HCT116 (cell line): ENCODE measurements at regions not wholly inside any gene's neighbourhood (a gene's known extent, or its start where the extent isn't known, plus 50 kb on each side); places are given as distances from the start of the nearest gene placed in this dataset.

Source experiments
- EZH2 ChIP-seq: fragments of 200-600 bp; sonication (generic); IDR thresholded peaks from 2 replicates; pipeline ENCODE4 v1.6.1; 2017; ENCODE audit warnings: antibody characterized with exemption, mixed run types
- EZH2phosphoT487 ChIP-seq: fragments of 200-600 bp; IDR thresholded peaks from 2 replicates; pipeline ENCODE4 v1.6.1; 2018; ENCODE audit warnings: antibody characterized with exemption, borderline replicate concordance
- POLR2A ChIP-seq: IDR thresholded peaks from 2 replicates; pipeline ENCODE4 v1.7.0; 2011; ENCODE audit warnings: borderline replicate concordance; ENCODE audit not compliant: insufficient read depth, insufficient read length; ENCODE audit errors: extremely low read depth
- POLR2AphosphoS5 ChIP-seq: IDR thresholded peaks from 2 replicates; pipeline ENCODE4 v1.6.1; 2011; ENCODE audit warnings: mild to moderate bottlenecking, low read depth, low read length, moderate library complexity
- RAD21 ChIP-seq: IDR thresholded peaks from 2 replicates; pipeline ENCODE4 v1.6.1; 2012; ENCODE audit warnings: low read depth, mild to moderate bottlenecking
- REST ChIP-seq: IDR thresholded peaks from 2 replicates; pipeline ENCODE4 v1.6.1; 2012; ENCODE audit warnings: low read depth
- SP1 ChIP-seq: IDR thresholded peaks from 2 replicates; pipeline ENCODE4 v1.6.1; 2012; ENCODE audit warnings: low read depth
- TF ChIP-seq, protein P1 (sequence below), 3 experiments: fragments of 200-600 bp in 1 of 3; sonication (generic) in 1 of 3; IDR thresholded peaks in 2 of 3; conservative IDR thresholded peaks in 1 of 3; 2 replicates each; pipeline ENCODE4 v1.5.1; 2012 to 2017; ENCODE audit warnings: low read depth in 2 of 3, low read length in 2 of 3, antibody characterized with exemption in 1 of 3, borderline replicate concordance in 1 of 3, control low read depth in 1 of 3, mild to moderate bottlenecking in 1 of 3, mixed read lengths in 1 of 3, mixed run types in 1 of 3, moderate library complexity in 1 of 3; ENCODE audit not compliant: insufficient read depth in 1 of 3
- TF ChIP-seq, protein P2 (sequence below): IDR thresholded peaks from 2 replicates; pipeline ENCODE4 v1.6.1; 2012

GRCh38 chr2:114167799-114168198, 274.6 kb upstream of the DPP10 start:
- TF ChIP-seq, protein P1, sequence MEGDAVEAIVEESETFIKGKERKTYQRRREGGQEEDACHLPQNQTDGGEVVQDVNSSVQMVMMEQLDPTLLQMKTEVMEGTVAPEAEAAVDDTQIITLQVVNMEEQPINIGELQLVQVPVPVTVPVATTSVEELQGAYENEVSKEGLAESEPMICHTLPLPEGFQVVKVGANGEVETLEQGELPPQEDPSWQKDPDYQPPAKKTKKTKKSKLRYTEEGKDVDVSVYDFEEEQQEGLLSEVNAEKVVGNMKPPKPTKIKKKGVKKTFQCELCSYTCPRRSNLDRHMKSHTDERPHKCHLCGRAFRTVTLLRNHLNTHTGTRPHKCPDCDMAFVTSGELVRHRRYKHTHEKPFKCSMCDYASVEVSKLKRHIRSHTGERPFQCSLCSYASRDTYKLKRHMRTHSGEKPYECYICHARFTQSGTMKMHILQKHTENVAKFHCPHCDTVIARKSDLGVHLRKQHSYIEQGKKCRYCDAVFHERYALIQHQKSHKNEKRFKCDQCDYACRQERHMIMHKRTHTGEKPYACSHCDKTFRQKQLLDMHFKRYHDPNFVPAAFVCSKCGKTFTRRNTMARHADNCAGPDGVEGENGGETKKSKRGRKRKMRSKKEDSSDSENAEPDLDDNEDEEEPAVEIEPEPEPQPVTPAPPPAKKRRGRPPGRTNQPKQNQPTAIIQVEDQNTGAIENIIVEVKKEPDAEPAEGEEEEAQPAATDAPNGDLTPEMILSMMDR (IDR thresholded peaks at IDR 0.05 in 2 of 3, conservative IDR thresholded peaks at IDR 0.05 in 1 of 3; ENCODE audit: borderline replicate concordance in 1 of 3, insufficient read depth in 1 of 3, low read depth in 2 of 3, low read length in 2 of 3): no peak
- TF ChIP-seq REST (no peak), EZH2 (no peak), SP1 (no peak), POLR2AphosphoS5 (no peak), EZH2phosphoT487 (no peak), RAD21 (no peak), POLR2A (no peak)
- TF ChIP-seq, protein P2, sequence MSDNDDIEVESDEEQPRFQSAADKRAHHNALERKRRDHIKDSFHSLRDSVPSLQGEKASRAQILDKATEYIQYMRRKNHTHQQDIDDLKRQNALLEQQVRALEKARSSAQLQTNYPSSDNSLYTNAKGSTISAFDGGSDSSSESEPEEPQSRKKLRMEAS: no peak
